DOHH2 (cell line): ENCODE measurements at regions not wholly inside any gene's neighbourhood (a gene's known extent, or its start where the extent isn't known, plus 50 kb on each side); places are given as distances from the start of the nearest gene placed in this dataset.

Source experiments
- CTCF ChIP-seq: fragments of 200-600 bp; sonication (generic); IDR thresholded peaks from one replicate; pipeline ENCODE4 v1.5.1; 2014; ENCODE audit warnings: antibody characterized with exemption, mild to moderate bottlenecking, low read depth, low read length; ENCODE audit not compliant: poor library complexity, severe bottlenecking
- EZH2phosphoT487 ChIP-seq: fragments of 200-600 bp; sonication (generic); IDR thresholded peaks from 2 replicates; pipeline ENCODE4 v1.6.1; 2017; ENCODE audit warnings: borderline replicate concordance, mild to moderate bottlenecking, antibody characterized with exemption, low read length, moderate library complexity, mixed read lengths

GRCh38 chr6:140372064-140372463 lies 997.6 kb upstream of the CITED2 start:
- TF ChIP-seq CTCF = no peak
- no peak for TF ChIP-seq EZH2phosphoT487
